ENCODE measurements at regions not wholly inside any gene's neighbourhood (a gene's known extent, or its start where the extent isn't known, plus 50 kb on each side); places are given as distances from the start of the nearest gene placed in this dataset.

- ChIA-PET POLR2A (no interaction called here), CTCF (no interaction called here)
- H3K4me3 ChIP-seq (ENCODE audit: low read depth, low read length), result no peak overlapping the region
- TF ChIP-seq CTCF (IDR thresholded peaks at IDR 0.05; ENCODE audit: insufficient read depth, low read depth, low read length), result no peak
- DNase-seq (ENCODE audit: low read depth), result no peak
- no peaks in the 10 kb centered on the region for H3K36me3 ChIP-seq (ENCODE audit: control insufficient read depth, insufficient read depth, low read length)
- no peaks in the 10 kb centered on the region for H3K27me3 ChIP-seq (ENCODE audit: control insufficient read depth, insufficient read depth, low read length)
Measured at GRCh38 chr10:57026307-57026706, 665.2 kb upstream of the ZWINT start.

- CTCF ChIA-PET, result no interaction called here
- DNase-seq (ENCODE audit: low read depth), result no peak
- no peak overlapping the region for H3K4me3 ChIP-seq (ENCODE audit: low read depth, low read length)
- H3K36me3 ChIP-seq (ENCODE audit: control insufficient read depth, insufficient read depth, low read length), result no peaks in the 10 kb centered on the region
- no peak for TF ChIP-seq CTCF (IDR thresholded peaks at IDR 0.05; ENCODE audit: insufficient read depth, low read depth, low read length)
- H3K27me3 ChIP-seq (ENCODE audit: control insufficient read depth, insufficient read depth, low read length), result no peaks in the 10 kb centered on the region
- POLR2A ChIA-PET, result no interaction called here
Measured at GRCh38 chr10:57023626-57024025, 662.6 kb upstream of the ZWINT start.

GRCh38 chr10:57018452-57018851 is 657.4 kb upstream of the ZWINT start:
- no peak for DNase-seq (ENCODE audit: low read depth)
- no peak overlapping the region for H3K4me3 ChIP-seq (ENCODE audit: low read depth, low read length)
- TF ChIP-seq CTCF (IDR thresholded peaks at IDR 0.05; ENCODE audit: insufficient read depth, low read depth, low read length), result no peak
- ChIA-PET CTCF (no interaction called here), POLR2A (no interaction called here)
- no peaks in the 10 kb centered on the region for H3K36me3 ChIP-seq (ENCODE audit: control insufficient read depth, insufficient read depth, low read length)
- no peaks in the 10 kb centered on the region for H3K27me3 ChIP-seq (ENCODE audit: control insufficient read depth, insufficient read depth, low read length)

GRCh38 chr10:57017356-57018037 is 656.4 kb upstream of the ZWINT start:
- Histone ChIP-seq H3K36me3 (ENCODE audit: control insufficient read depth, insufficient read depth, low read length) (no peaks in the 10 kb centered on the region), H3K4me3 (ENCODE audit: low read depth, low read length) (no peak overlapping the region), H3K27me3 (ENCODE audit: control insufficient read depth, insufficient read depth, low read length) (no peaks in the 10 kb centered on the region)
- ChIA-PET POLR2A (no interaction called here), CTCF (no interaction called here)
- TF ChIP-seq CTCF (IDR thresholded peaks at IDR 0.05; ENCODE audit: insufficient read depth, low read depth, low read length), result no peak
- no peak for DNase-seq (ENCODE audit: low read depth)

- no peak overlapping the region for H3K4me3 ChIP-seq (ENCODE audit: low read depth, low read length)
- no peak for DNase-seq (ENCODE audit: low read depth)
- TF ChIP-seq CTCF (IDR thresholded peaks at IDR 0.05; ENCODE audit: insufficient read depth, low read depth, low read length), result no peak
- H3K27me3 ChIP-seq (ENCODE audit: control insufficient read depth, insufficient read depth, low read length), result no peaks in the 10 kb centered on the region
- H3K36me3 ChIP-seq (ENCODE audit: control insufficient read depth, insufficient read depth, low read length), result no peaks in the 10 kb centered on the region
- ChIA-PET POLR2A (no interaction called here), CTCF (no interaction called here)
Measured at GRCh38 chr10:57015595-57016318, 654.7 kb upstream of the ZWINT start.
